H9 (cell line): ENCODE measurements at regions not wholly inside any gene's neighbourhood (a gene's known extent, or its start where the extent isn't known, plus 50 kb on each side); places are given as distances from the start of the nearest gene placed in this dataset.

ENCODE experiments used
- DNase-seq: peaks from one replicate; pipeline ENCODE4 v3.0.0-alpha.2; 2017
- H2AFZ ChIP-seq: one replicate; pipeline ENCODE4 v1.6.1; 2013; ENCODE audit warnings: mild to moderate bottlenecking, low read length, control low read depth, moderate library complexity
- H2AK5ac ChIP-seq: 2 replicates; pipeline ENCODE4 v1.6.1; 2013; ENCODE audit warnings: low read length, control low read depth, mixed read lengths; ENCODE audit not compliant: insufficient read length
- H2BK120ac ChIP-seq: one replicate; pipeline ENCODE4 v1.6.1; 2013; ENCODE audit warnings: low read depth, mild to moderate bottlenecking, low read length, control low read depth, inconsistent platforms; ENCODE audit not compliant: poor library complexity, severe bottlenecking
- H2BK12ac ChIP-seq: 2 replicates; pipeline ENCODE4 v1.6.1; 2013; ENCODE audit warnings: low read length, control low read depth, mixed read lengths, low read depth; ENCODE audit not compliant: insufficient read length
- H2BK15ac ChIP-seq: 2 replicates; pipeline ENCODE4 v1.6.1; 2013; ENCODE audit warnings: low read depth, low read length, control low read depth
- H2BK20ac ChIP-seq: one replicate; pipeline ENCODE4 v1.6.1; 2013; ENCODE audit warnings: low read depth, mild to moderate bottlenecking, low read length, control low read depth, inconsistent platforms; ENCODE audit not compliant: poor library complexity, severe bottlenecking
- H2BK5ac ChIP-seq: 2 replicates; pipeline ENCODE4 v1.6.1; 2013; ENCODE audit warnings: low read length, control low read depth, mixed read lengths; ENCODE audit not compliant: insufficient read length
- H3K14ac ChIP-seq: 2 replicates; pipeline ENCODE4 v1.6.1; 2013; ENCODE audit warnings: low read length, control low read depth; ENCODE audit not compliant: insufficient read depth
- H3K18ac ChIP-seq: 2 replicates; pipeline ENCODE4 v1.6.1; 2013; ENCODE audit warnings: low read depth, mild to moderate bottlenecking, mixed read lengths, low read length, control low read depth; ENCODE audit not compliant: insufficient read length
- H3K23ac ChIP-seq: 2 replicates; pipeline ENCODE4 v1.6.1; 2013; ENCODE audit warnings: low read length, control low read depth, mixed read lengths, low read depth; ENCODE audit not compliant: insufficient read length
- H3K23me2 ChIP-seq: 2 replicates; pipeline ENCODE4 v1.6.1; 2013; ENCODE audit warnings: low read depth, mild to moderate bottlenecking, mixed read lengths, low read length, control low read depth; ENCODE audit not compliant: insufficient read length, poor library complexity, severe bottlenecking
- H3K27ac ChIP-seq: 2 replicates; pipeline ENCODE4 v1.5.1; 2013; ENCODE audit warnings: low read length, control low read depth, mixed read lengths, low read depth; ENCODE audit not compliant: insufficient read length
- H3K27me3 ChIP-seq: 2 replicates; pipeline ENCODE4 v1.6.1; 2013; ENCODE audit warnings: low read length, control low read depth, inconsistent platforms; ENCODE audit not compliant: insufficient read depth
- H3K4ac ChIP-seq: 2 replicates; pipeline ENCODE4 v1.6.1; 2013; ENCODE audit warnings: low read depth, mild to moderate bottlenecking, control low read depth, inconsistent platforms, low read length, moderate library complexity
- H3K4me1 ChIP-seq: 2 replicates; pipeline ENCODE4 v1.6.1; 2013; ENCODE audit warnings: low read length, control low read depth, inconsistent platforms; ENCODE audit not compliant: insufficient read depth
- H3K4me2 ChIP-seq: 2 replicates; pipeline ENCODE4 v1.6.1; 2013; ENCODE audit warnings: low read length, control low read depth, mixed read lengths; ENCODE audit not compliant: insufficient read length, insufficient read depth
- H3K56ac ChIP-seq: 2 replicates; pipeline ENCODE4 v1.6.1; 2013; ENCODE audit warnings: low read depth, mild to moderate bottlenecking, mixed read lengths, low read length, control low read depth; ENCODE audit not compliant: insufficient read length
- H3K79me1 ChIP-seq: 2 replicates; pipeline ENCODE4 v1.6.1; 2013; ENCODE audit warnings: low read depth, mild to moderate bottlenecking, moderate library complexity, low read length, control low read depth, inconsistent platforms; ENCODE audit not compliant: insufficient read depth, poor library complexity, severe bottlenecking
- H3K79me2 ChIP-seq: 2 replicates; pipeline ENCODE4 v1.6.1; 2013; ENCODE audit warnings: low read length, control low read depth, inconsistent platforms; ENCODE audit not compliant: insufficient read depth
- H3K9ac ChIP-seq: 2 replicates; pipeline ENCODE4 v1.6.1; 2013; ENCODE audit warnings: low read length, control low read depth, mixed read lengths; ENCODE audit not compliant: insufficient read length; ENCODE audit errors: extremely low read depth
- H3K9me3 ChIP-seq: one replicate; pipeline ENCODE4 v1.6.1; 2013; ENCODE audit warnings: low read depth, low read length, inconsistent platforms; ENCODE audit not compliant: control insufficient read depth
- H3T11ph ChIP-seq: one replicate; pipeline ENCODE4 v1.6.1; 2013; ENCODE audit warnings: mild to moderate bottlenecking, low read length, control low read depth, inconsistent platforms
- H4K20me1 ChIP-seq: one replicate; pipeline ENCODE4 v1.6.1; 2013; ENCODE audit not compliant: control insufficient read depth, insufficient read length, insufficient read depth
- H4K5ac ChIP-seq: 2 replicates; pipeline ENCODE4 v1.6.1; 2013; ENCODE audit warnings: low read depth, mild to moderate bottlenecking, mixed read lengths, low read length, control low read depth; ENCODE audit not compliant: insufficient read length
- H4K8ac ChIP-seq: replicated peaks from 2 replicates; pipeline ENCODE4 v1.6.1; 2013; ENCODE audit warnings: low read length, control low read depth, mixed read lengths, low read depth; ENCODE audit not compliant: insufficient read length
- H4K91ac ChIP-seq: 2 replicates; pipeline ENCODE4 v1.6.1; 2013; ENCODE audit warnings: low read depth, mild to moderate bottlenecking, moderate library complexity, mixed read lengths, low read length, control low read depth; ENCODE audit not compliant: insufficient read length
- H3K27ac Mint-ChIP-seq, 3 experiments: 2 replicates in 2 of 3; 3 replicates in 1 of 3; pipeline ENCODE4 v1.8.0; 2020 to 2021; ENCODE audit warnings: mixed read lengths in 3 of 3, mild to moderate bottlenecking in 1 of 3, moderate library complexity in 1 of 3
- H3K27me3 Mint-ChIP-seq: 2 replicates; pipeline ENCODE4 v1.8.0; 2021; ENCODE audit warnings: low read depth, mild to moderate bottlenecking, moderate library complexity, mixed read lengths
- H3K36me3 Mint-ChIP-seq, 3 experiments: 2 replicates in 2 of 3; 3 replicates in 1 of 3; pipeline ENCODE4 v1.8.0; 2020 to 2021; ENCODE audit warnings: low read depth in 3 of 3, mixed read lengths in 3 of 3; ENCODE audit not compliant: insufficient read depth in 1 of 3
- H3K4me1 Mint-ChIP-seq, 2 experiments: 2 replicates each; pipeline ENCODE4 v1.8.0; 2020; ENCODE audit warnings: mixed read lengths in 2 of 2
- H3K4me3 Mint-ChIP-seq, 2 experiments: 2 replicates in 1 of 2; 3 replicates in 1 of 2; pipeline ENCODE4 v1.8.0; 2020 to 2021; ENCODE audit warnings: mild to moderate bottlenecking in 2 of 2, mixed read lengths in 2 of 2, moderate library complexity in 1 of 2
- H3K9me3 Mint-ChIP-seq, 2 experiments: 2 replicates in 1 of 2; 3 replicates in 1 of 2; pipeline ENCODE4 v1.8.0; 2020; ENCODE audit warnings: mild to moderate bottlenecking in 2 of 2, mixed read lengths in 2 of 2, moderate library complexity in 1 of 2
- WGBS: extraction: QIAGEN DNeasy Blood & Tissue Kit; methylation state at CpG from one replicate; pipeline ENCODE4 v1.1.7; 2013; ENCODE audit warnings: missing lambda C conversion rate, low lambda C conversion rate, mixed read lengths; ENCODE audit not compliant: insufficient read length; ENCODE audit errors: extremely low coverage; 5-methylcytosine and 5-hydroxymethylcytosine counted together
- TF ChIP-seq, protein P1 (sequence below): fragments of 200-600 bp; sonication (generic); conservative IDR thresholded peaks from 3 replicates; pipeline ENCODE4 v1.8.0; 2021; ENCODE audit warnings: antibody characterized with exemption, mild to moderate bottlenecking

DNA sequence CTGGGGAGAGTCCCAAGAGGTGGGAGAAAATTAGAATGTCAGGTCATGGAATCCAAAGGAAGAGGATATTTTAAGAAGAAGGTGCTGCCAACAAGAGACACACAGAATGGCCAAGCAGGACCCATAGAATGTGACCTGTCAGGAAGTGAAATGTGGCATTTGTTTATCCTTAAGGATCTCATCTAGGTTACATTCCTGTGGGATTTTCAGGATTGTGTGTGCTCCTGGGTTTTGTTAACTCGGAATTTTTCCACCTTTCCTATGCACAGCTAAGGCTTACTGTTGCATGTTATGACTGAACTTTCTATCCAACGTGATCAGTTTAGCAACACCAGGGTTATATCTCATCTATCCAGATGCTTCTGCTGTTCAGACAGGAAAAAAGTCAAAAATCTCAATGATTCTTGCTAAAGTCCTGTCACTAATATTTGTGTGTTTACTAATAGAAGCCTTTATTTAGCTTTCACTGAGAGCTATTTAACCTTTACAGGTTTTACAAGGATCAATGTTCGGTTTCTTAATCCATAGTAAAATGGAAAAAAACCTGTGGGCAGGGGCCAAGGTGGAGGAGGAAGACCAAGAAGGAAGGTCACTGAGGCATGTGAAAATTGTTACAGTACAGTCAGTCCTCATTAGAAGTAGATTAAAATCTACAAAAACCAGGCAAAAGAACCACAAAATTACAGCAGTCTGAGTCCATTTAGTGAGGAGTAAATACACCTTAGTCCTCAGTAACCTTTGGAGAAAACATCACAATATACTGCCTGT lies 437.8 kb upstream of the NPVF start:
- Histone ChIP-seq H3K23ac (no peak overlapping the region), H3K23me2 (no peaks in the 10 kb centered on the region), H2BK12ac (no peak overlapping the region), H3K14ac (no peak overlapping the region), H3K4ac (no peak overlapping the region), H2BK5ac (no peak overlapping the region), H3K27ac (no peak overlapping the region), H3K4me1 (no peaks in the 10 kb centered on the region), H3K27me3 (no peaks in the 10 kb centered on the region), H3K18ac (no peak overlapping the region), H3K79me1 (no peaks in the 10 kb centered on the region), H4K8ac (no peak overlapping the region), H4K20me1 (no peaks in the 10 kb centered on the region), H2AK5ac (no peak overlapping the region), H2AFZ (no peak overlapping the region), H2BK20ac (no peak overlapping the region), H4K91ac (no peak overlapping the region), H3K9ac (no peak overlapping the region), H3K4me2 (no peak overlapping the region), H4K5ac (no peak overlapping the region), H3K56ac (no peak overlapping the region), H2BK15ac (no peak overlapping the region), H3K9me3 (no peaks in the 10 kb centered on the region), H3K79me2 (no peaks in the 10 kb centered on the region), H3T11ph (no peak overlapping the region), H2BK120ac (no peak overlapping the region)
- TF ChIP-seq, protein P1, sequence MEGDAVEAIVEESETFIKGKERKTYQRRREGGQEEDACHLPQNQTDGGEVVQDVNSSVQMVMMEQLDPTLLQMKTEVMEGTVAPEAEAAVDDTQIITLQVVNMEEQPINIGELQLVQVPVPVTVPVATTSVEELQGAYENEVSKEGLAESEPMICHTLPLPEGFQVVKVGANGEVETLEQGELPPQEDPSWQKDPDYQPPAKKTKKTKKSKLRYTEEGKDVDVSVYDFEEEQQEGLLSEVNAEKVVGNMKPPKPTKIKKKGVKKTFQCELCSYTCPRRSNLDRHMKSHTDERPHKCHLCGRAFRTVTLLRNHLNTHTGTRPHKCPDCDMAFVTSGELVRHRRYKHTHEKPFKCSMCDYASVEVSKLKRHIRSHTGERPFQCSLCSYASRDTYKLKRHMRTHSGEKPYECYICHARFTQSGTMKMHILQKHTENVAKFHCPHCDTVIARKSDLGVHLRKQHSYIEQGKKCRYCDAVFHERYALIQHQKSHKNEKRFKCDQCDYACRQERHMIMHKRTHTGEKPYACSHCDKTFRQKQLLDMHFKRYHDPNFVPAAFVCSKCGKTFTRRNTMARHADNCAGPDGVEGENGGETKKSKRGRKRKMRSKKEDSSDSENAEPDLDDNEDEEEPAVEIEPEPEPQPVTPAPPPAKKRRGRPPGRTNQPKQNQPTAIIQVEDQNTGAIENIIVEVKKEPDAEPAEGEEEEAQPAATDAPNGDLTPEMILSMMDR: no peak
- no peaks in the 10 kb centered on the region for H3K9me3 Mint-ChIP-seq
- WGBS: no CpG with 5 or more reads among the region's 3 CpGs
- H3K4me3 Mint-ChIP-seq: no peak overlapping the region
- H3K4me1 Mint-ChIP-seq: peaks cover 7 to 15% of the 10 kb centered on the region in 2 experiments; a peak in 3 of 4 replicates
- H3K36me3 Mint-ChIP-seq: no peaks in the 10 kb centered on the region
- DNase-seq: no peak
- no peak overlapping the region for H3K27ac Mint-ChIP-seq
- H3K27me3 Mint-ChIP-seq: peaks cover 5% of the 10 kb centered on the region
